CD4-positive, alpha-beta T cell (primary cell): ENCODE measurements at regions not wholly inside any gene's neighbourhood (a gene's known extent, or its start where the extent isn't known, plus 50 kb on each side); places are given as distances from the start of the nearest gene placed in this dataset.

Experiments
- ATAC-seq: fragments of 200-7000 bp; cut with Tn5 transposase; one replicate; pipeline ENCODE4 v1.10.0; 2022; ENCODE audit warnings: mild to moderate bottlenecking; ENCODE audit not compliant: poor library complexity
- CTCF ChIA-PET: fragments of 350-600 bp; sonication (Branson Sonifier 250); formaldehyde crosslinking; loops from one replicate; lab custom pipeline; 2021; ENCODE audit warnings: antibody characterized with exemption, inconsistent platforms; lab: Charles Lee
- POLR2A ChIA-PET: fragments of 350-600 bp; sonication (Branson Sonifier 250); formaldehyde crosslinking; loops from one replicate; lab custom pipeline; 2021; ENCODE audit warnings: antibody characterized with exemption, inconsistent platforms; lab: Charles Lee
- DNase-seq, 14 experiments: peaks; one replicate each; pipeline ENCODE4 v3.0.0-alpha.2; 2013 to 2020; ENCODE audit warnings: mixed read lengths in 2 of 14
- H3K27ac ChIP-seq, 2 donors: one replicate each; pipeline versions ENCODE4 v1.5.1 to v1.7.0; 2013; ENCODE audit warnings: low read length in 2 of 2, low read depth in 1 of 2, mild to moderate bottlenecking in 1 of 2
- H3K27me3 ChIP-seq, 2 experiments: 1 replicate in 1 of 2; 2 replicates in 1 of 2; pipeline versions ENCODE4 v1.6.1 to v1.7.0; 2013; ENCODE audit warnings: low read length in 2 of 2, control low read depth in 1 of 2, mild to moderate bottlenecking in 1 of 2, moderate library complexity in 1 of 2; ENCODE audit not compliant: insufficient read depth in 2 of 2, control insufficient read depth in 1 of 2
- H3K36me3 ChIP-seq: one replicate; pipeline ENCODE4 v1.6.1; 2013; ENCODE audit warnings: low read length, control low read depth; ENCODE audit not compliant: insufficient read depth
- H3K4me1 ChIP-seq: one replicate; pipeline ENCODE4 v1.6.1; 2013; ENCODE audit warnings: low read length, control low read depth; ENCODE audit not compliant: insufficient read depth
- H3K4me3 ChIP-seq: one replicate; pipeline ENCODE4 v1.5.1; 2013; ENCODE audit warnings: mild to moderate bottlenecking, low read length, moderate library complexity
- H3K9me3 ChIP-seq, 2 experiments: 1 replicate in 1 of 2; 2 replicates in 1 of 2; pipeline versions ENCODE4 v1.6.1 to v1.7.0; 2013; ENCODE audit warnings: low read length in 2 of 2, mild to moderate bottlenecking in 2 of 2, control low read depth in 1 of 2, moderate library complexity in 1 of 2; ENCODE audit not compliant: control insufficient read depth in 1 of 2, insufficient read depth in 1 of 2
- H3K27ac Mint-ChIP-seq: one replicate; pipeline ENCODE4 v1.8.0; 2020; ENCODE audit warnings: mixed read lengths
- H3K27me3 Mint-ChIP-seq: one replicate; pipeline ENCODE4 v1.8.0; 2021; ENCODE audit warnings: mixed read lengths
- H3K36me3 Mint-ChIP-seq: one replicate; pipeline ENCODE4 v1.8.0; 2021; ENCODE audit warnings: low read depth, mixed read lengths
- H3K4me1 Mint-ChIP-seq: one replicate; pipeline ENCODE4 v1.8.0; 2021; ENCODE audit warnings: low read depth, mixed read lengths
- H3K4me3 Mint-ChIP-seq: one replicate; pipeline ENCODE4 v1.8.0; 2020; ENCODE audit warnings: mild to moderate bottlenecking, mixed read lengths
- H3K9me3 Mint-ChIP-seq: one replicate; pipeline ENCODE4 v1.8.0; 2020; ENCODE audit warnings: mixed read lengths
- intact Hi-C, 2 experiments: fragments of 100-400 bp; cut with DNase I in 1 of 2; cut with micrococcal nuclease in 1 of 2; formaldehyde crosslinking; loops; one replicate each; pipeline versions ENCODE4 v1.15.1 to v1.9.0; 2023 to 2025; cut with DNase I, micrococcal nuclease
- TF ChIP-seq, protein P1 (sequence below): fragments of 200-600 bp; IDR thresholded peaks from one replicate; pipeline ENCODE4 v1.8.0; 2022; ENCODE audit warnings: antibody characterized with exemption, mild to moderate bottlenecking

DNA sequence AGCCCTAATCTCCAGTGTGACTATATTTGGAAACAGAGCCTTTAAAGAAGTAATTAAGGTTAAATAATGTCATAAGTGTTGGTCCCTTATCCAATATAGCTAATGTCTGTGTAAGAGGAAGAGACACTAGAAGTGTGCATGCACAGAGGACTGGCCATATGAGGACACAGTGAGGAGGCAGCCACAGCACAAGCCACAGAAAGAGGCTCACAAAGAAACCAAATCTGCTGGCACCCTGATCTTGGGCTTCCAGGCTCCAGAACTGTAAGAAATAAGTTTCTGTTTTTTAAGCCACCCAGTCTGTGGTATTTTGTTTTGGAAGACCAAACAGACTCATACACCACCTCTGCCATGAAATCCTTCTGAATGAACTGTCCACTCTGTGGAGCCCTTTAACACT, 186.4 kb upstream of the SLC39A10 start:
- ChIA-PET POLR2A (no interaction called here), CTCF (no interaction called here)
- intact Hi-C loops = no loop called here

DNA sequence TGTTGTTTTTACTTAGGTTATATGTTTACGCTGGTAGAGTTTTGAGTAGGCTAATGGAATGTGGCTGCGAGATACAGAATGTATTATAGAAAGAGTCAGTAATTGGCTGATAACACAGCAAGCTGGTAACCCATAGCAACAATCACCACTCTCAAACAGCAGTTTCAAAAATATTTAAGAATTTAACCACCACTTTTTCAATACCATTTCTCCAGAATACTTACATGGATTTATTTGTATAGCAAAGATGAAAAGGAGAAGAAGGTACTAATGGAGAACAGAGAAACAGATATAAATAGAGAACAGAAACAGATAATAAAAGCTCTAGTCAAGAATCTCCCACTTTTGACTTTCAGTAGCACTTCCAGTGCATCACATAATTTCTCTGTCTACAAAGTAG, 188.3 kb upstream of the SLC39A10 start:
- TF ChIP-seq, protein P1, sequence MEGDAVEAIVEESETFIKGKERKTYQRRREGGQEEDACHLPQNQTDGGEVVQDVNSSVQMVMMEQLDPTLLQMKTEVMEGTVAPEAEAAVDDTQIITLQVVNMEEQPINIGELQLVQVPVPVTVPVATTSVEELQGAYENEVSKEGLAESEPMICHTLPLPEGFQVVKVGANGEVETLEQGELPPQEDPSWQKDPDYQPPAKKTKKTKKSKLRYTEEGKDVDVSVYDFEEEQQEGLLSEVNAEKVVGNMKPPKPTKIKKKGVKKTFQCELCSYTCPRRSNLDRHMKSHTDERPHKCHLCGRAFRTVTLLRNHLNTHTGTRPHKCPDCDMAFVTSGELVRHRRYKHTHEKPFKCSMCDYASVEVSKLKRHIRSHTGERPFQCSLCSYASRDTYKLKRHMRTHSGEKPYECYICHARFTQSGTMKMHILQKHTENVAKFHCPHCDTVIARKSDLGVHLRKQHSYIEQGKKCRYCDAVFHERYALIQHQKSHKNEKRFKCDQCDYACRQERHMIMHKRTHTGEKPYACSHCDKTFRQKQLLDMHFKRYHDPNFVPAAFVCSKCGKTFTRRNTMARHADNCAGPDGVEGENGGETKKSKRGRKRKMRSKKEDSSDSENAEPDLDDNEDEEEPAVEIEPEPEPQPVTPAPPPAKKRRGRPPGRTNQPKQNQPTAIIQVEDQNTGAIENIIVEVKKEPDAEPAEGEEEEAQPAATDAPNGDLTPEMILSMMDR = no peak
- CTCF ChIA-PET = no interaction called here
- POLR2A ChIA-PET = no interaction called here

More for the DNA sequence above, 186.4 kb upstream of the SLC39A10 start:
- Histone ChIP-seq H3K9me3 (no peaks in the 10 kb centered on the region), H3K27ac (no peak overlapping the region), H3K27me3 (no peaks in the 10 kb centered on the region), H3K36me3 (no peaks in the 10 kb centered on the region), H3K4me3 (no peak overlapping the region), H3K4me1 (no peaks in the 10 kb centered on the region)
- TF ChIP-seq, protein P1 = no peak
- ATAC-seq = no peak
- Mint-ChIP-seq H3K4me1 (peaks cover 13% of the 10 kb centered on the region), H3K36me3 (no peaks in the 10 kb centered on the region), H3K27ac (no peak overlapping the region), H3K27me3 (no peaks in the 10 kb centered on the region), H3K4me3 (no peak overlapping the region), H3K9me3 (peaks cover 6% of the 10 kb centered on the region)
- no peak for DNase-seq

GRCh38 chr2:195466427-195466826, 190.6 kb upstream of the SLC39A10 start:
- no peak overlapping the region for H3K4me3 ChIP-seq
- H3K27ac Mint-ChIP-seq = no peak overlapping the region
- H3K27me3 ChIP-seq = no peaks in the 10 kb centered on the region
- intact Hi-C loops = no loop called here
- H3K4me1 Mint-ChIP-seq = peaks cover 13% of the 10 kb centered on the region
- no peak overlapping the region for H3K27ac ChIP-seq
- TF ChIP-seq, protein P1 = no peak
- H3K36me3 ChIP-seq = no peaks in the 10 kb centered on the region
- ChIA-PET POLR2A (interaction anchor here (1.5 kb wide), 1 partner anchor 191 kb away, joined by 5 read pairs; the partner anchor contains the start of gene SLC39A10), CTCF (no interaction called here)
- no peak for ATAC-seq
- H3K4me3 Mint-ChIP-seq = no peak overlapping the region
- no peaks in the 10 kb centered on the region for H3K9me3 ChIP-seq
- no peaks in the 10 kb centered on the region for H3K27me3 Mint-ChIP-seq
- no peaks in the 10 kb centered on the region for H3K36me3 Mint-ChIP-seq
- no peak for DNase-seq
- peaks cover 6% of the 10 kb centered on the region for H3K9me3 Mint-ChIP-seq
- H3K4me1 ChIP-seq = no peaks in the 10 kb centered on the region

More for the DNA sequence above, 188.3 kb upstream of the SLC39A10 start:
- Mint-ChIP-seq H3K36me3 (no peaks in the 10 kb centered on the region), H3K9me3 (peaks cover 7% of the 10 kb centered on the region), H3K4me1 (peaks cover 13% of the 10 kb centered on the region), H3K4me3 (no peak overlapping the region), H3K27ac (no peak overlapping the region), H3K27me3 (no peaks in the 10 kb centered on the region)
- intact Hi-C loops = no loop called here
- Histone ChIP-seq H3K27me3 (no peaks in the 10 kb centered on the region), H3K4me1 (no peaks in the 10 kb centered on the region), H3K4me3 (no peak overlapping the region), H3K36me3 (no peaks in the 10 kb centered on the region), H3K9me3 (no peaks in the 10 kb centered on the region), H3K27ac (no peak overlapping the region)
- DNase-seq (no peak), ATAC-seq (no peak)
